MCF 10A (cell line): ENCODE measurements at regions not wholly inside any gene's neighbourhood (a gene's known extent, or its start where the extent isn't known, plus 50 kb on each side); places are given as distances from the start of the nearest gene placed in this dataset.

Source experiments
- BruUV-seq: library from RNA; stranded (reverse); fragments of 400-500 nt; replicated peaks from 2 replicates; lab custom pipeline; 2021; lab: Mats Ljungman, UMichigan
- CTCF ChIA-PET: fragments of 300-600 bp; sonication (Branson Sonifier 250); formaldehyde crosslinking; extraction: SDS; loops from one replicate; lab custom pipeline; 2021; ENCODE audit warnings: antibody characterized with exemption, inconsistent platforms; lab: Yijun Ruan, JAX
- POLR2A ChIA-PET: fragments of 300-600, 350-650 bp; sonication (Branson Sonifier 250); formaldehyde crosslinking; extraction: SDS; loops from one replicate; lab custom pipeline; 2020; ENCODE audit warnings: antibody characterized with exemption, inconsistent platforms; lab: Yijun Ruan, JAX
- DNase-seq: peaks from one replicate; pipeline ENCODE4 v3.0.0-alpha.2; 2018; ENCODE audit not compliant: unreplicated experiment
- H3K27ac Mint-ChIP-seq: one replicate; pipeline ENCODE4 v1.8.0; 2022; ENCODE audit warnings: mild to moderate bottlenecking, low read depth, mixed read lengths; ENCODE audit not compliant: unreplicated experiment
- H3K27me3 Mint-ChIP-seq: one replicate; pipeline ENCODE4 v1.8.0; 2022; ENCODE audit warnings: mixed read lengths; ENCODE audit not compliant: insufficient read depth, unreplicated experiment
- H3K36me3 Mint-ChIP-seq: one replicate; pipeline ENCODE4 v1.8.0; 2022; ENCODE audit warnings: mild to moderate bottlenecking, moderate library complexity, mixed read lengths; ENCODE audit not compliant: insufficient read depth, unreplicated experiment
- H3K4me1 Mint-ChIP-seq: one replicate; pipeline ENCODE4 v1.8.0; 2022; ENCODE audit warnings: mixed read lengths; ENCODE audit not compliant: insufficient read depth, unreplicated experiment
- H3K4me3 Mint-ChIP-seq: one replicate; pipeline ENCODE4 v1.8.0; 2022; ENCODE audit warnings: mild to moderate bottlenecking, moderate library complexity, mixed read lengths; ENCODE audit not compliant: unreplicated experiment
- H3K9me3 Mint-ChIP-seq: one replicate; pipeline ENCODE4 v1.8.0; 2022; ENCODE audit warnings: mixed read lengths; ENCODE audit not compliant: unreplicated experiment
- intact Hi-C: fragments of 100-400 bp; cut with micrococcal nuclease; formaldehyde crosslinking; loops from 2 replicates; pipeline ENCODE4 v1.14.1; 2022
- TF ChIP-seq, protein P1 (sequence below): fragments of 200-600 bp; IDR thresholded peaks from one replicate; pipeline ENCODE4 v1.8.0; 2022; ENCODE audit warnings: antibody characterized with exemption, mild to moderate bottlenecking; ENCODE audit not compliant: unreplicated experiment

GRCh38 chr3:174495928-174496327, 363.2 kb upstream of the NAALADL2 start:
- Mint-ChIP-seq H3K27me3 (no peaks in the 10 kb centered on the region), H3K36me3 (no peaks in the 10 kb centered on the region), H3K4me3 (no peak overlapping the region), H3K27ac (no peak overlapping the region), H3K4me1 (no peaks in the 10 kb centered on the region), H3K9me3 (no peaks in the 10 kb centered on the region)
- POLR2A ChIA-PET, result interaction anchor here (1.2 kb wide), 1 partner anchor 55 kb away, joined by 9 read pairs; no protein-coding TSS in a partner anchor
- TF ChIP-seq, protein P1, sequence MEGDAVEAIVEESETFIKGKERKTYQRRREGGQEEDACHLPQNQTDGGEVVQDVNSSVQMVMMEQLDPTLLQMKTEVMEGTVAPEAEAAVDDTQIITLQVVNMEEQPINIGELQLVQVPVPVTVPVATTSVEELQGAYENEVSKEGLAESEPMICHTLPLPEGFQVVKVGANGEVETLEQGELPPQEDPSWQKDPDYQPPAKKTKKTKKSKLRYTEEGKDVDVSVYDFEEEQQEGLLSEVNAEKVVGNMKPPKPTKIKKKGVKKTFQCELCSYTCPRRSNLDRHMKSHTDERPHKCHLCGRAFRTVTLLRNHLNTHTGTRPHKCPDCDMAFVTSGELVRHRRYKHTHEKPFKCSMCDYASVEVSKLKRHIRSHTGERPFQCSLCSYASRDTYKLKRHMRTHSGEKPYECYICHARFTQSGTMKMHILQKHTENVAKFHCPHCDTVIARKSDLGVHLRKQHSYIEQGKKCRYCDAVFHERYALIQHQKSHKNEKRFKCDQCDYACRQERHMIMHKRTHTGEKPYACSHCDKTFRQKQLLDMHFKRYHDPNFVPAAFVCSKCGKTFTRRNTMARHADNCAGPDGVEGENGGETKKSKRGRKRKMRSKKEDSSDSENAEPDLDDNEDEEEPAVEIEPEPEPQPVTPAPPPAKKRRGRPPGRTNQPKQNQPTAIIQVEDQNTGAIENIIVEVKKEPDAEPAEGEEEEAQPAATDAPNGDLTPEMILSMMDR, result no peak
- BruUV-seq, result no TSS peak
- intact Hi-C loops, result no loop called here
- CTCF ChIA-PET, result interaction anchor here (0.8 kb wide), 1 partner anchor 1934 kb away, joined by 4 read pairs; no protein-coding TSS in a partner anchor
- no peak for DNase-seq

DNA sequence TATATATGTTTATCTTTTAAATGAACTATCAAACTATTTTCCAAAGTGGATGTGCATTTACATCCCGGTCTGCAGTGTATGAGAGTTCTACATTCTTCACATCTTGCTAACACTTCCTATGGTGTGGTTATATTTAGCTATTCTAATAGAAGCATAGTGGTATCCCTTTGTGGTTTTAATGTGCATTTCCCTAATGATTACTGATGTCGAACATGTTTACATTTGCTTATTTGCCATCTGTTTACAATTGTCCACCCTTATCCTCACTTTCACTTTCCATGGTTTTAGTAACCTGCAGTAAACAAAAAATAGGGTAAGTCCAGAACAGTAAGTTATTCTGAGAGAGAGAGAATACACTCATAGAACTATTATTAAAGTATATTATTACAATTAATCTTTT, 360.5 kb upstream of the NAALADL2 start:
- TF ChIP-seq, protein P1, result no peak
- H3K4me3 Mint-ChIP-seq, result no peak overlapping the region
- intact Hi-C loops, result no loop called here
- no TSS peak for BruUV-seq
- H3K27me3 Mint-ChIP-seq, result no peaks in the 10 kb centered on the region
- H3K27ac Mint-ChIP-seq, result no peak overlapping the region
- CTCF ChIA-PET, result no interaction called here
- no peaks in the 10 kb centered on the region for H3K9me3 Mint-ChIP-seq
- POLR2A ChIA-PET, result interaction anchor here (0.6 to 1.8 kb wide), 2 partner anchors 59 to 353 kb away, joined by 3 to 5 read pairs; no protein-coding TSS in a partner anchor
- DNase-seq, result no peak
- H3K4me1 Mint-ChIP-seq, result no peaks in the 10 kb centered on the region
- H3K36me3 Mint-ChIP-seq, result no peaks in the 10 kb centered on the region

GRCh38 chr3:174505266-174505665, 353.9 kb upstream of the NAALADL2 start:
- ChIA-PET CTCF (no interaction called here), POLR2A (no interaction called here)
- Mint-ChIP-seq H3K27me3 (no peaks in the 10 kb centered on the region), H3K4me3 (no peak overlapping the region), H3K9me3 (no peaks in the 10 kb centered on the region), H3K4me1 (no peaks in the 10 kb centered on the region), H3K36me3 (no peaks in the 10 kb centered on the region), H3K27ac (no peak overlapping the region)
- no TSS peak for BruUV-seq
- intact Hi-C loops, result no loop called here
- DNase-seq, result no peak
- TF ChIP-seq, protein P1, result no peak

- intact Hi-C loops, result no loop called here
- POLR2A ChIA-PET, result no interaction called here
- no TSS peak for BruUV-seq
- Mint-ChIP-seq H3K4me1 (no peaks in the 10 kb centered on the region), H3K27me3 (no peaks in the 10 kb centered on the region), H3K36me3 (no peaks in the 10 kb centered on the region), H3K27ac (no peak overlapping the region), H3K4me3 (no peak overlapping the region), H3K9me3 (no peaks in the 10 kb centered on the region)
- CTCF ChIA-PET, result no interaction called here
- TF ChIP-seq, protein P1, result no peak
- no peak for DNase-seq
These were observed 334.9 kb upstream of the NAALADL2 start for GRCh38 chr3:174524203-174524602.
